T1000 (cell line): ENCODE measurements at regions not wholly inside any gene's neighbourhood (a gene's known extent, or its start where the extent isn't known, plus 50 kb on each side); places are given as distances from the start of the nearest gene placed in this dataset.
"Not testable (repeated sequence)": the region's sequence is repeated elsewhere in the genome, so short reads cannot be mapped to it uniquely, and the experiment has no call there.

ENCODE experiments used
- DNase-seq: peaks from one replicate; lab custom pipeline; 2025; ENCODE audit warnings: mixed read lengths; lab: John Stamatoyannopoulos, UW

- no peak for DNase-seq
These were observed 569.1 kb downstream of the TBL1XR1 start for GRCh38 chr3:176628101-176628639.

GRCh38 chr3:176623468-176624150 lies 573.7 kb downstream of the TBL1XR1 start:
- DNase-seq = no peak

GRCh38 chr3:176619833-176620232 lies 577.4 kb downstream of the TBL1XR1 start:
- DNase-seq = no peak

GRCh38 chr3:176615826-176616225 lies 581.5 kb downstream of the TBL1XR1 start:
- no peak for DNase-seq

- DNase-seq = no peak
These were observed 585.6 kb downstream of the TBL1XR1 start for GRCh38 chr3:176611703-176612102.

GRCh38 chr3:176609361-176609760 lies 587.9 kb downstream of the TBL1XR1 start:
- no peak for DNase-seq

GRCh38 chr3:176605553-176605952 lies 591.7 kb downstream of the TBL1XR1 start:
- DNase-seq = not testable (repeated sequence)

- DNase-seq = no peak
These were observed 602.0 kb downstream of the TBL1XR1 start for GRCh38 chr3:176595307-176595706.

GRCh38 chr3:176590722-176591121 lies 606.6 kb downstream of the TBL1XR1 start:
- DNase-seq = no peak

GRCh38 chr3:176587089-176587488 lies 610.2 kb downstream of the TBL1XR1 start:
- DNase-seq = no peak

- DNase-seq = no peak
These were observed 612.7 kb downstream of the TBL1XR1 start for GRCh38 chr3:176584413-176585176.

GRCh38 chr3:176583956-176584355 lies 613.3 kb downstream of the TBL1XR1 start:
- DNase-seq = no peak

- no peak for DNase-seq
These were observed 615.7 kb downstream of the TBL1XR1 start for GRCh38 chr3:176581589-176581988.

- no peak for DNase-seq
These were observed 617.5 kb downstream of the TBL1XR1 start for GRCh38 chr3:176579711-176580185.

GRCh38 chr3:176578316-176578715 lies 619.0 kb downstream of the TBL1XR1 start:
- DNase-seq = no peak

GRCh38 chr3:176577447-176577846 lies 619.8 kb downstream of the TBL1XR1 start:
- no peak for DNase-seq

GRCh38 chr3:176574786-176575185 lies 622.5 kb downstream of the TBL1XR1 start:
- no peak for DNase-seq

- DNase-seq = no peak
These were observed 625.4 kb downstream of the TBL1XR1 start for GRCh38 chr3:176571926-176572325.

- no peak for DNase-seq
These were observed 626.3 kb downstream of the TBL1XR1 start for GRCh38 chr3:176570992-176571391.

- no peak for DNase-seq
These were observed 629.1 kb downstream of the TBL1XR1 start for GRCh38 chr3:176568189-176568588.

GRCh38 chr3:176566757-176567156 lies 630.5 kb downstream of the TBL1XR1 start:
- DNase-seq = no peak

GRCh38 chr3:176562331-176562730 lies 635.0 kb downstream of the TBL1XR1 start:
- DNase-seq = no peak

- DNase-seq = no peak
These were observed 635.5 kb downstream of the TBL1XR1 start for GRCh38 chr3:176561826-176562225.
